ENCODE measurements at regions not wholly inside any gene's neighbourhood (a gene's known extent, or its start where the extent isn't known, plus 50 kb on each side); places are given as distances from the start of the nearest gene placed in this dataset.

GRCh38 chr11:26048271-26048670 is 283.7 kb upstream of the ANO3 start:
- DNase-seq, result no peak

- DNase-seq, result no peak
These were observed 278.0 kb upstream of the ANO3 start for GRCh38 chr11:26053966-26054365.

GRCh38 chr11:26062660-26063059 is 269.3 kb upstream of the ANO3 start:
- DNase-seq, result no peak

- DNase-seq, result no peak
These were observed 268.0 kb upstream of the ANO3 start for GRCh38 chr11:26063915-26064314.

GRCh38 chr11:26065944-26066343 is 266.0 kb upstream of the ANO3 start:
- no peak for DNase-seq

- DNase-seq, result no peak
These were observed 261.1 kb upstream of the ANO3 start for GRCh38 chr11:26070714-26071380.

GRCh38 chr11:26072614-26073153 is 259.2 kb upstream of the ANO3 start:
- no peak for DNase-seq

- DNase-seq, result no peak
These were observed 258.3 kb upstream of the ANO3 start for GRCh38 chr11:26073646-26074045.

- no peak for DNase-seq
These were observed 255.5 kb upstream of the ANO3 start for GRCh38 chr11:26076233-26076990.

- DNase-seq, result no peak
These were observed 253.6 kb upstream of the ANO3 start for GRCh38 chr11:26078231-26078821.

GRCh38 chr11:26084313-26084712 is 247.6 kb upstream of the ANO3 start:
- DNase-seq, result no peak

GRCh38 chr11:26086028-26086427 is 245.9 kb upstream of the ANO3 start:
- no peak for DNase-seq

GRCh38 chr11:26087120-26087935 is 244.6 kb upstream of the ANO3 start:
- no peak for DNase-seq

- no peak for DNase-seq
These were observed 243.5 kb upstream of the ANO3 start for GRCh38 chr11:26088391-26088790.

GRCh38 chr11:26090651-26091050 is 241.3 kb upstream of the ANO3 start:
- no peak for DNase-seq

GRCh38 chr11:26093206-26093605 is 238.7 kb upstream of the ANO3 start:
- no peak for DNase-seq

- DNase-seq, result no peak
These were observed 236.6 kb upstream of the ANO3 start for GRCh38 chr11:26095340-26095739.

- DNase-seq, result no peak
These were observed 235.5 kb upstream of the ANO3 start for GRCh38 chr11:26096451-26096850.

GRCh38 chr11:26102325-26102724 is 229.6 kb upstream of the ANO3 start:
- no peak for DNase-seq

- DNase-seq, result no peak
These were observed 226.0 kb upstream of the ANO3 start for GRCh38 chr11:26105762-26106423.

- DNase-seq, result no peak
These were observed 225.2 kb upstream of the ANO3 start for GRCh38 chr11:26106726-26107125.

GRCh38 chr11:26109658-26110368 is 222.1 kb upstream of the ANO3 start:
- no peak for DNase-seq

All from central memory CD4-positive, alpha-beta T cell (primary cell).